NCI-H2227 treated with DMSO at 0.1 percent for 48 hours (cell line): ENCODE measurements at regions not wholly inside any gene's neighbourhood (a gene's known extent, or its start where the extent isn't known, plus 50 kb on each side); places are given as distances from the start of the nearest gene placed in this dataset.
"Not testable (repeated sequence)": the region's sequence is repeated elsewhere in the genome, so short reads cannot be mapped to it uniquely, and the experiment has no call there.

Experiments
- DNase-seq: peaks from one replicate; lab custom pipeline; 2025; lab: John Stamatoyannopoulos, UW

DNA sequence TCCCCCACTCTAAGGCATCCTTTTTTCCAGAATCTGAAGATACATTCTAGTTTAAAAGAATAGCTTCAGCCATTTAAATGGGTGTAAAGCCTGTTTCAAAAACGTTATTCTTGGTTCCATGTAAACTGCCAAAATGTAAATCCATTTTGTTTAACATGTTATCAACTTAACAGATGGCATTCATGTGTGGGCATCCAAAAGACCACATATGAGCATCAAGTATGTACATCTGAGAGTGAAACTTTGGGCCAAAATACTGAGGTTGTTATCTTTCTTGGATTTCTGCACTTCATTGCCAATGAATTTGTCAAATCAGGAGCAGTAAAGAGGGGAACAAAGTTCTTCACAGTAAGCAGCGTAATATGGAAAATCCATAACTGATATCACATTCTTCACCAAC is 395.4 kb downstream of the ZNF804A start:
- no peak for DNase-seq

DNA sequence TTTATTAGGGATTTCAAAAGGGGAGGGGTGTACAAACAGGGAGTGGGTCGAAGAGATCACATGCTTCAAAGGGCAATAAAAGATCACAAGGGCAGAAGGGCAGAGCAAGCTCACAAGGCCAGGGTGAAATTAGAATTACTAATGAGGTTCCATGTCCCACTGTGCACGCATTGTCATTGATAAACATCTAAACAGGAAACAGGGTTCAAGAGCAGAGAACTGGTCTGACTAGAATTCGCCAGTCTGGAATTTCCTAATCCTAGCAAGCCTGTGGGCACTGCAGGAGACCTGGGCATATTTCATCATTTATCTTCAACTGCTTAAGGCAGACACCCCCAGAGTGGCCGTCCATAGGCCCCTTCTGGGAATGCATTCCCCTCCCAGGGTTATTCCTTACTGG is 408.2 kb downstream of the ZNF804A start:
- DNase-seq = no peak

DNA sequence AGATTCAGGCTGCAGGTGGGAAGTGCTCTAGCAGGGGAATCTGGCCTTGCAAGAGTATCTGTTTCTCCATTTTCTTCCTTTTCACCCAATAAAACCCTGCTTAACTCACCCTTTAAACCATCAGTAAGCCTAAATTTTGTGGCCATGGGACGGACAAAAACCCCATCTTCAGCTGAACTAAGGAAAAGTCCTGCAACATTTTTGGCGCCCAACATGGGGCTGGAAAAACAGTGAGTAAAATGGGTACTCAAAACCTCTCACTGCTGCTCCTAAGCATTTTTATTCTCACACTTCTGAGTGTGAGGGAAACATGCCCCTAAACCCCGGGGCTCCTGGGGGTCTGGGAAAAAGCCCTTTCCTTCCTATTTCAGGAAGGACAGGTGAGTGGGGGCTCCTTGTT is 414.3 kb downstream of the ZNF804A start:
- no peak for DNase-seq

DNA sequence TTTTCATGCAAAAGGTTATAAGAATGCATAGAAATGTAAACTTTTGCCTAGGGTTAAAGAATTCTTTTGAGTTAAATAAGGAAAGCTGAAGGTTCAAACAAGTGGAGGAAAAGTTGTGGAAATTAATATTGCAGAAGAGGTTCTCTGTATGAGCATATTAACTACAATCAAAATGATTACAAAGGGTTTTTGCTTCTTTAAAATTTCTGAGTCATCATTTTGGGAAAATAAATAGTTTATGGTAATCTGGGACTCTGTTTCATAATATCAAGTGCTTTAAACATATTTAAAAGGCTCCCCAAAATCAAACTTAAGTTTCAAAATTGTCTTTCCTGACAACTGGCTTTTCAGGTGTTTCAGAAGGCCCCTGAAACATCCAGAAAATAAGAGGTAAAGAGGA is 415.7 kb downstream of the ZNF804A start:
- DNase-seq = no peak

DNA sequence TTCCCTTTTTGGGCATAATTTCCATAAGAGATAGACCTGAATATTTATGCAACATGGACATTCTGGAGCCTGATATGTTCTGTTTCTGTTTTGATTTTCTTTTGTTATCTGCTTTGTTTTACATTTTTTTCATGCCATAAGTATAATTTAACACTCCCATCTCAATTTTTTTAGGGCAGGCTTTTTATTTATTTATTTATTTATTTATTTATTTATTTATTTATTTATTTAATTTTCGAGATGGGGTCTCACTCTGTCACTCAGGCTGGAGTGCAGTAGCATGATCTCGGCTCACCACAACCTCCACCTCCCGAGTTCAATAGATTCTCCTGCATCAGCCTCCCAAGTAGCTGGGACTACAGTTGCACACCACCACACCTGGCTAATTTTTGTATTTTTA is 427.6 kb downstream of the ZNF804A start:
- not testable (repeated sequence) for DNase-seq

DNA sequence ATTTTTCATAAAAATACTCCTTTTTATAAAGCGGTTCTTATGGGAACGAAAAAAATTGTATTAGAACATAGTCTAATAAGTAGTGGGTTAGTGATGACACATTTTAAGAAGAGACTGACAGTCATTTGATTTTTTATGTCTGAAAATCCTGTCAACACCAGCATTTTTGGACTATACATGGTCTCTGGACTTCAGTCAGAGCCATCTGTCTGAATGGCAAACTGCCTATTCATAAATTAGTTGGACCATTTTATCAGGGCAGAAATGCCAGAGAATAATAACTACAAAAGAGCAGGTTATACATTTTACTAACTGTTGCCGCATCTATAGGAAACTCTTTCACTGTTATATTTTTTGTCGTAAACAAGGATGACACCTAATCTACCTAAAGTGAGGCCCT is 437.6 kb downstream of the ZNF804A start:
- DNase-seq = no peak

DNA sequence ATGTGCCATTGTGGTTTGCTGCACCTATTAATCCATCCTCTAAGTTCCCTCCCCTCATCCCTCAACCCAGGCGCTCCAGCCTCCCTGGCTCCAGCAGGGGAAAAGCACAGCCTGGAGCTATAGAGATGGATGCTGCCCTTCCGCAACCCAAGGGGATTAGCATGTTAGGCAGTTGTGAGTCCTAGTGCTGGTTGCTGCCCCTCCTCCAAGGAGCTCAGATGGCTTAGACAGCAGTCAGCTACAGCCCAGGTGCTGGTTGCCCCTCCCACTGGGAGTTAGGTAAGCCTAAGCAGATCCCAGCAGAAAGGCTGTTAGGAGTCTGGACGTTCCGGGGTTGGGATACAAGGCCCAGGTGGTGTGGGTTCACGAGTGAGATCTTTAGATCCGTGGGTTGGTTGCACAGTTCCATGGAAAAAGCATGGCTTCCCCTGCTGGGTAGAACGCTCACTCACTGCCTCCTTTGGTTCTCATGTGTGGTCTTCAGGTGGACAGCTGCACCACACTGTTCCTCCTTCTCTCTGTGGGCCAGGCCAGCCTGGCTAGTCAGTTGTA is 446.1 kb downstream of the ZNF804A start:
- no peak for DNase-seq

DNA sequence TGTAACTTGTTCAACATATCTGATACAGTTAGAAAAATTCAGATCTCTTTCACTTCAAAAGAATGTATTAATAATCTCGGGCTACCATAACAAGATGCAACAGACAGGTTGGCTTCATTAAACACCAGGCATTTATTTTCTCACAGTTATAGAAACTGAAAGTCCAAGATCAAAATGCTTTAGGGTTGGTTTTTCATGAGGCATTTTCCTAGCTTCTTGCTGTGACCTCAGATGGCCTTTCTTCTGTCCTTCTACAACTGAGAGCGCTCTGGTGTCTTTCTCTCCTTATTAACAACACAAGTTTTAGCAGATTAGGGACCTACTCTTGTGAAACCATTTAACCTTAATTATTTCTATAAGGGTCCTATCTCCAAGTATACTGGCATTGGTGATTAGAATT is 452.5 kb downstream of the ZNF804A start:
- DNase-seq = no peak

DNA sequence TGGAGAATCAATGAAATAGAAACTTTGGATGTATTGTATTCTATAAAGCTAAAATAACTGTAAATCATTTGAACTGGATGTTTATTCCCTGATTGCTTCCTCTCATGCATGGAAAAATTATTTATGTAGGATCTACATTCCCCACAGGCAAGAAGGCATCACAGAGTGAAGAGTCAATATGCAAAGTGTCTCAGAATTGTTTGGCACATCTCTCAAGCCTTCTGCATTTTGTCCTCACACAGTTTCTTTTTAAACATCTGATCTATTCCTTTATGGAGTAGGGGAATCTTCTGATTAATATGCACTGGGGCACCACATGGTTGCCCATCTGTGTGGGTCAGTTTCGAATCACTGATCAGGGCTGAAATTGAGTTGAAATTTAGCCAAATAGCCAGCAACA is 465.4 kb downstream of the ZNF804A start:
- DNase-seq = no peak

DNA sequence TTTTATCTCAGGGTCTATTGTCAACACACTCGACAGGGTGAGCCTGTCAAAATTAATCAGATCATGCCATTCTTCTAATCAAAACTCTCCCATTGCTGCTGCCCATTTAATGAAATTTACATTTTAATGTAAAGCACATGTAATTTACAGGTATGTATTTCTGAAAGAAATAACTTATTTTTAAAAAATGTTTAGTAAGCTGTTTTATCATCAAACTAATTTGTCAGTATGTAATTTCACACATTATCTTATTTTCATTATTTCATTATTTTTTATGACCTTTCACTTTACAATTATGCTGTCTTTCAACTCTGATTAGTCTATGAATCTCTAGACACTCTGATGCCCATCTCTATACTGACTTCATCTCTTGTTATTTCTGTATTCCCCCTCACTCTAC is 467.8 kb downstream of the ZNF804A start:
- no peak for DNase-seq

DNA sequence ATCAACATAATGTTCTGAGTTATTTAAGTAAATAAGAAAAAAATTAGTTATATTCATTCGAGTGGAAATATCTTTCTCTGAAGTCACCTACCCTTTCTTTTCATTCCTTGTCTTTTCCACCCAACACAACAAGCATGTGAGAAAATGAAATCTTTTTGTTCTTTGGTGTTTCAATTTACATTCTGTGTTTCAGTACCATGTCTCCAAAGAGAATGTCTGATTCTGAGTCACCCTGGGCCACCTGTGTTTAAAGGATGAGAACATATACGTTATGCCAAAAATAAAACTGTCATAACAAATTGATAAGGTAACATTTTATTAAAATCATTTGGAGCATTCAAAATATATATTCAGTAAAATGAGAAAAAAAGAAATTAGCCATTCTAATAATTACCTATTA is 470.8 kb downstream of the ZNF804A start:
- no peak for DNase-seq

DNA sequence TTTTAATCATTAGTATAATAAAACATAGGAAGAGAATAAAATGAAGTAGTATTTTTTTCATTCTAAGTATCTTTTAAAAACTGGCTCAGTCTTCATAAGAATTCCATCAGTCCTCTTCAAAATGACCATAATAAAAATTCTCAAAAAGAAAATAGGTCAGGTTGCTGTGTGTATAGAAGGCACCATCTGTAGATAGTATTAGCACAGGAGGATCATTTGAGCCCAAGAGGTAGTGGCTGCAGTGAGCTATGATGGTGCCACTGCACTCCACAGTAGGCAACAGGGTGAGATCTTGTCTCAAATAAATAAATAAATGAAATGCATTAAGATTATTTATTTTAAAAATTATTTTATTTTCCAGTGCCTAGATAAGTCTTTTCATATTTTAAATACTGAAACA is 475.8 kb downstream of the ZNF804A start:
- DNase-seq = no peak

DNA sequence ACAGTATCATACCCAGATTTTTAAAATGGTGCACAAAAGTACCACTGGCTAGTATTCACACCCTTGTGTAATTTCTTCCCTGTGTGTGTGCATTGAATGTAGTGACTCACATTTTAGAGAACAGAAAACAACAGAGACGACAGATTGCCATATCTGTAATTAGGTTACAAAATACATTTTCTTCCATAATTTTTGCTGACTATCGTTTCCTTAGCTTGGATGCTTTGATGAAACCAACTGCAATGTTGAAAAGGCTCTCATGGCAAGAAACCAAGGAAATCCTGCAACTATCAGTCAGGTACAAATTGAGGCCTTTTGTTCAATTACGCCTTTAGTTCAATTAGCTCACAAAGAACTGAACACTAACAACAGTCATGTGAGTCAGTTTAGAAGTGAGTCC is 484.4 kb downstream of the ZNF804A start:
- no peak for DNase-seq

DNA sequence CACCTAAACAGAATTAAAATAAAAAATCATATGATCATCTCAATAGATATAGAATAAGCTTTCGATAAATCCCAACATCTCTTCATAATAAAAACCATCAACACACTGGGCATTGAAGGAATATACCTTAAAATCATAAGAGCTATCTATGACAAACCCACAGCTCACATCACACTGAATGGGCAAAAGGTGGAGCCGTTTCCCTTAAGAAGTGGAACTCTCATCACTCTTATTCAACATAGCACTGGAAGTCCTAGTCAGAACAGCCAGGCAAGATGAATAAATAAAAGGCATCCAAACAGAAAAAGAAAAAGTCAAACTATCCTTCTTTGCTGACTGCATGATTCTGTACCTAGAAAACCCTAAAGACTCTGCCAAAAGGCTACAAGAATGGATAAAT is 510.3 kb downstream of the ZNF804A start:
- DNase-seq = no peak

DNA sequence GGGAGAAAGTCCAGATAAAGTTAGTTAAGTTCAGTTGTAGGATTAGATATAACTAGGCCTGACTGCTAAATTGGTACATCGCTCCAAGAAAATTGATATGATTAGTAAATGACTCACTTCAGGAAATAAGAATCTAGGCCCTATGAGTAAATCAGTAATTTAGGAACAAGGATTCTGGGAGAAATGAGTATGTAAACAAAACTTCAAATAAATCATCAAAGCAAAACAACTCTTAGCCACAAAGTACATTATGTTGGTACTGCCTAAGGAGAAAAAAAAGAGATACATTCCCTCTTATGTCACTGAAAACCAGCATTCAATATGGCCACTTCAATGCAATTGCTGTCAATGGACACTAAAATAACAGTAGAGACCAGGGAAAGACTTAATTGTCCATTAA is 529.1 kb downstream of the ZNF804A start:
- no peak for DNase-seq

DNA sequence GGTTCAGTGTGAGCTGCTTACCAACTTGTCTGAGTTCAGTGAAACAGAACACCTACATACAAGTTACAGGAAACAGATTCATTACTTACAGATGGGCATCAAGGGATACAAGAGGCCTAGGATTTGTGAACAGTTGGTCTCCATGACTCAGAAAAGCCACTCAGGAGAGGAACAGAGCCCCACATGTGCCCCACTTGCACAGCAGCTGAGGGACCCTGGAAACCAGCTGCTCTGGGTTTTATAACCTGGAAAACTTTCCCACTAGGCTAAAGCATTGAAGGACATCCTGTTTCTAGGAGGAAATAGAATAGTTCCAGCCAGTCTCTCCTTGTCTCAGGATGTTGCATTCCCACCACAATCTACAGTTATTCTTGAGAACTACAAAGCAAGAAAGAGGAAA is 530.0 kb downstream of the ZNF804A start:
- no peak for DNase-seq

DNA sequence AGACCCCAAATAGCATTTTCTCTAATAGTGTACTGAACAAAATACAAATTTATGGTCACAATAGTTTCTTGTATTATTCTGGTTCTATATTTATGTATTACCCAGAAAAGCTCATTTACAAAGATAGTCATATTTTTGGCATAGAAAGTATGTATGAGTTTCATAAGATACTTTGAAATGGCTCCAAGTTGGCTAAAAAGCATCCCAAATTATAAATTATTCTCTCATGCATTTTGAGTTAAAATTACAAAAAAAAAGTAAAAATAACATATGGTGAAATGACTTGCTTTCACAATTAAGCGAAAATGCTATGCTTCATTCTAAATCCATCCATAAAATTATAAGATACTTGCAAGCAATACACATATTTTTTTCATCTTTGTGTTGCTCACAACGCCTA is 530.7 kb downstream of the ZNF804A start:
- DNase-seq = no peak

DNA sequence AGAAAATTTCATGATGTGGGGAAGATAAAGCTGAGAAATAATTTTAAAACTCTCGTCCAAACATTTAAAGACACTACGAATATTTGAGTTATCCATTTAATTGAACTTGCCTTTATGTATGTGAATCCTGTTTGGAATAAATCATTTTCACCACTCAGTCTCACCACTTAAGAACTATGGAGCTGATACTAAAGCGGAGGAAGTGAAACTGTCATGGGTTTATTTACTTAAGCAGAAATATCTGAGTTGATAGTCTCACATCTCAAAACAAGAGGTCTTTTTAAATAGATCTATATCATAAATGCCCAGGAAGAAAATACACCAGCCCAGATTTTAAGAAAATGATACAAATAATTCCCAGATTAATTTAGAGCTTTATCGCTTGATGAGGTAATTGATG is 532.4 kb downstream of the ZNF804A start:
- DNase-seq = no peak

DNA sequence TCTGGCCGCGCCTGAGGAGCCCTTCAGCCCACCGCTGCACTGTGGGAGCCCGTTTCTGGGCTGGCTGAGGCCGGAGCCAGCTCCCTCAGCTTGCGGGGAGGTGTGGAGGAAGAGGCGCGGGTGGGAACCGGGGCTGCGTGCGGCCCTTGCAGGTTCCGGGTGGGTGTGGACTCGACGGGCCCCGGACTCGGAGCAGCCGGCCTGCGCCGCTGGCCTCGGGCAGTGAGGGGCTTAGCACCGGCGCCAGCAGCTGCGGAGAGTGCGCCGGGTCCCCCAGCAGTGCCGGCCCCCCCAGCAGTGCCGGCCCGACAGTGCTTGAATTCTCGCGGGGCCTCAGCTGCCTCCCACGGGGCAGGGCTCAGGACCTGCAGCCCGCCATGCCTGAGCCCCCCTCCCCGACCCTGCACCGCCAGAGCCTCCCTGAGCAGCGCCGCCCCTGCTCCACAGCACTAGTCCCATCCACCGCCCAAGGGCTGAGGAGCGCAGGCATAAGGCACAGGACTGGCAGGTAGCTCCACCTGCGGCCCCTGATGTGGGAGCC is 534.2 kb downstream of the ZNF804A start:
- no peak for DNase-seq

DNA sequence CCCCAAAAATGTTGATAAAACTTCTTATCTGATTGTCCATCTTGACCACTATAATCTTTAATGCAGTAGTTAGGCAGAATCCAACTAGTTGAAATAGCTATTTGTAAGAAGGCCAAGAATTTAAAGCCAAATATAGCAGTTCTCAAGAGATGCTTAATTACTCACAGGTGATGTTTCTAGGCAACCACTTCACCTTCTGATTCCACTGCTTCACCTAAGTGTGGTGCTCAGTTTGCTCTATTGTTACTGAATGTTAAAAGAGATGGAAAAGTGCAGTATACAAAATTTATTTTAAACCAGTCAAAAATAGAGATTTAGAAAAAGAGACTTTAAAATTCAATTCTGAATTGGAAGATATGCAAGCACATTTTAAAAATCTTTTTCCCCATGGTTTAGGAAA is 539.4 kb downstream of the ZNF804A start:
- no peak for DNase-seq

DNA sequence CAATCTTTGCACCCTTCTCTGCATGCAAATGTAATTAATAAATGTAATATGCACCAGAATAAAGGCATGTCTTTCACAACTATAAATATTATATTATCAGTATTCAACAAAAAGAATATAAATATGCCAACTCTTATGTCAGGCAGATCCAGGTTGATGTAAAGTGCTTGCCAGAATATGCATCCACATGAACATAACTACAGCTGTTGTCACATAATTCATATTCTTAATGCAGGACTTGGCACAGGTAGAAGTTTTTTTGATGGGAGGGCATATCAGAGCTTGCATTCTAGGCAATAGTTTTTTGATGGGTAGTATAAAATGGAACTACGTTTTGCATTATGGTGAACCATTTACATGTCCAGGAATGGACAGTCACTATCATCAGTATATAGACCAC is 544.3 kb downstream of the ZNF804A start:
- DNase-seq = no peak

DNA sequence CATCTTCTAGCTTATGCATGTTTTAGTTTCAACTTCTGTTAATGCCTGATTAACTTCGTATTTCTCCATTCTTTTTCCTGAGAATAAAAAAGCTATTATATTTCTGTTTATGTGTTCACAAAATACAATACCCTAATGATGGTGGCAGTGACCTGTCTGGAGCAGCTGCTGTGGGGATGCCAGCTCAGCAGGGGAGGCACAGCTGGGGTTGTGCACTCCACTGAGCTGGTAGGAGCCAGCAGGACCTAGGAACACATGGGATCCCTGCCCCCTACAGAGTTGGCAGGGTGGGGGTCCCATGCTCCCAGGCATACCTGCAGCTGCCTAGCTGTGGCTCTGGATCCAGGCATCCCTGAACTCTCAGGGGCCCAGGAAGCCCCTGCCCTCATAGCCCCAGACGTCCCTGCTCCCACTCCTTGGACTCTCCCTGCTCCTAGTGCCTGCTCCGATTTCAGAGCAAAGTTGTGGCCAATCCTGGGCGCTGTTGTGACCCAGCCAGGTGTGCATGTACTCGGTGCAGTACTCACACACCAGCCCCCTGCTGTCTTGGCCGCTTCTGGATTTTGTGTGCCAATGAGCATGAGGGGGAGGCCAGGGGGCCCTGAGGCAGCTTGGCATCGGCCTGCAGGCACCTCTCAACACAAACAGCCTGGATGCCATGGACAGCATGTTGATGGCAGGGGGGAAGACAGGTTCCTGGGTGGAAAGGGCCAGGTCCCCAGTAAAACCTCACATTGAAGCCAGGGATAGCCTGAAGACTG is 546.0 kb downstream of the ZNF804A start:
- no peak for DNase-seq

DNA sequence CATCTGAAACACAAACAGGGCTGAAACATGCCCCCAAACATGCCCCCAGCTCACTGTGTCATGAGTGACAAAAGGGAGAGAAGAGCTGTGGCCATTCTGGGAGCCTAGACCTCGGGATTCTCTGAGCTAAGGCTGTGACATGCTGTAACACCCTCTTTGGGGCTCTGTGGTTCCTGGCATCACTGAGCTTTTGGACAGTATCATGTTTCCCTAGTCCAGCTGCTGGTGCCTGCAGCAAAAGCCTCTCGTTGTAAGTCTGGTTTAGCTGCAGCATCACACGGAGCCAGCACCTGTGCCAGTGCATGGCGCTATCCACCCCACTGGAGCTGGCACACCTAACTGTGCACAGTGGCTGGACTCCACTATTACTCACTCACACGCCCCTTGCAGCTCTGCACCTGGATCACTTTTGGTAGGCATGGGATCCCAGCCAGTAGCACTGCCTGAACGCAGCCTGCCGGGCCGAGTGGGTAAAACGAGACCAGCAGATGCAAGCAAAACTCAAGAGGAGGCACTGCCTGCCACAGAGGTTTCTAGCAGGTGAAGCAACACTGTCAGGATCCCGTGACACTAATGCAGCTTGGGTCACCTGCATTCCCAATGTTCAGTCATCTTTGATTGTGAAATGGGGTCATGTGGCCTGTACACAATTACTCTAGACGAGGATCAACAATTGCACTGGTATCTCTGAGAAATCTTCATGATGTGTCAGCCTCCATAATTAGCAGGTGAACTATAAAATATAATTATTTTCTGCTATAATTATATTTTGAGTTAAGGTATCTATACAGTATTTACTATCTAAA is 547.2 kb downstream of the ZNF804A start:
- no peak for DNase-seq
